ENCODE measurements at regions not wholly inside any gene's neighbourhood (a gene's known extent, or its start where the extent isn't known, plus 50 kb on each side); places are given as distances from the start of the nearest gene placed in this dataset.

DNA sequence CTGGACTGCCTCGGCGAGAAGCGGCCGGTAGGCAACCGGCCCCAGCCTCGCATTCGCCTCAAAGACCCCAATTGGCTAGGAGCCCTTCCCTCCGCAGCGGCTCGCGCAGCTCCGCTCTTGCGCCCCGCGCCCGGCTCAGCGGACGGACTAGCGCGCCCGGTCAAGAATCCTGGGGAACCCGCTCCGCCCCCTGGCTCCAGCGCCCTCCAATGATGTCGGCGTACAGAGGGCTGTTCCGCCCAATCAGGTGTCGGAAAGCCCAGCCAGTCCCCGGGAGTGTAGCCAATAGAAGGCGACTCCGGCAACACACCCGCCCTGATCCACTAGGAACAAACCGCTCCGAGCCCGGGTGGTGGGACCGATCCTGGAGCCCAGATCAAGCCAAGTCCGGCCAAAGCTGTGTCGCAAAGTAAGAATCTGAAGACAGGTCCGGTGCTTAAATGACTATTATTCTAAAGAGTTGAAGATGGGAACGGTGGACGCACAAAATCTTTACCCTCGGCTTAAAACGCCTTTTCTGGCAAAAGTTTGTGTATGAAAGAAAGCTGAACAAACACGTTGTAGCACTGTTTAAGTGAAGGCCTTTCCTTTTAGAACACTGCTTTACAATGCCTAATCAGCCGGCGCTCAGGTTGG is 132.2 kb downstream of the OGFRL1 start (continued):
- TF ChIP-seq ZNF792 (tag by site-specific recombination; IDR thresholded peaks at IDR 0.05) = no peak
- TF ChIP-seq ZNF518A (tag by site-specific recombination; conservative IDR thresholded peaks at IDR 0.05; ENCODE audit: low read depth) = 0 out of 2 replicates have a peak, but pooled peaks have one; percentile 21
- peak; percentile 79; the same call in 1 of the 2 replicates for TF ChIP-seq ZNF600 (tag by site-specific recombination; IDR thresholded peaks at IDR 0.05)
- peak; percentile 68 for TF ChIP-seq SP3 (tag by site-specific recombination; IDR thresholded peaks at IDR 0.05)
- no peak for TF ChIP-seq KLF7 (tag by site-specific recombination; IDR thresholded peaks at IDR 0.05; ENCODE audit: borderline replicate concordance)
- 0 out of 2 replicates have a peak, but pooled peaks have one; percentile 16 for TF ChIP-seq ZNF2 (tag by site-specific recombination; IDR thresholded peaks at IDR 0.05)
- TF ChIP-seq, protein P1, sequence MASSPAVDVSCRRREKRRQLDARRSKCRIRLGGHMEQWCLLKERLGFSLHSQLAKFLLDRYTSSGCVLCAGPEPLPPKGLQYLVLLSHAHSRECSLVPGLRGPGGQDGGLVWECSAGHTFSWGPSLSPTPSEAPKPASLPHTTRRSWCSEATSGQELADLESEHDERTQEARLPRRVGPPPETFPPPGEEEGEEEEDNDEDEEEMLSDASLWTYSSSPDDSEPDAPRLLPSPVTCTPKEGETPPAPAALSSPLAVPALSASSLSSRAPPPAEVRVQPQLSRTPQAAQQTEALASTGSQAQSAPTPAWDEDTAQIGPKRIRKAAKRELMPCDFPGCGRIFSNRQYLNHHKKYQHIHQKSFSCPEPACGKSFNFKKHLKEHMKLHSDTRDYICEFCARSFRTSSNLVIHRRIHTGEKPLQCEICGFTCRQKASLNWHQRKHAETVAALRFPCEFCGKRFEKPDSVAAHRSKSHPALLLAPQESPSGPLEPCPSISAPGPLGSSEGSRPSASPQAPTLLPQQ (tag by site-specific recombination; IDR thresholded peaks at IDR 0.05) = peak; percentile 63
- 0 out of 2 replicates have a peak, but pooled peaks have one; percentile 32 for TF ChIP-seq ZNF843 (tag by site-specific recombination; IDR thresholded peaks at IDR 0.05)
- peak; percentile 75; the same call in 1 of the 2 replicates for TF ChIP-seq ZEB2 (tag by site-specific recombination; IDR thresholded peaks at IDR 0.05)
- no peak for TF ChIP-seq ZNF560 (tag by site-specific recombination; IDR thresholded peaks at IDR 0.05; ENCODE audit: borderline replicate concordance)

GRCh38 chr6:71421611-71422010 is 133.0 kb downstream of the OGFRL1 start:
- H3K4me1 ChIP-seq (ENCODE audit: control insufficient read depth, insufficient read depth, low read length) = peaks cover 9% of the 10 kb centered on the region; the same call in 1 of the 2 replicates
- ChIA-PET POLR2A (interaction anchor here (2.1 kb wide), 1 partner anchor 14 kb away, joined by 11 read pairs; no protein-coding TSS in a partner anchor), CTCF (no interaction called here)
- peaks cover 0 to 7% of the 10 kb centered on the region in 2 experiments; a peak in 1 of 3 replicates for H3K36me3 ChIP-seq (ENCODE audit: control insufficient read depth in 2 of 2, insufficient read depth in 1 of 2, low read length in 2 of 2)
- no peaks in the 10 kb centered on the region for H3K9me3 ChIP-seq (ENCODE audit: control insufficient read depth, insufficient read depth, low read depth, low read length)
- no peak overlapping the region for H3K4me3 ChIP-seq (ENCODE audit: low read depth, low read length)
- TF ChIP-seq GLIS1 (tag by site-specific recombination; IDR thresholded peaks at IDR 0.05) (no peak), ZNF560 (tag by site-specific recombination; IDR thresholded peaks at IDR 0.05; ENCODE audit: borderline replicate concordance) (no peak), ZNF558 (tag by site-specific recombination; IDR thresholded peaks at IDR 0.05) (no peak), ZNF768 (tag by site-specific recombination; IDR thresholded peaks at IDR 0.05) (no peak), HOXC10 (CRISPR knock-in tag; IDR thresholded peaks at IDR 0.05) (no peak)
- TF ChIP-seq, protein P2, sequence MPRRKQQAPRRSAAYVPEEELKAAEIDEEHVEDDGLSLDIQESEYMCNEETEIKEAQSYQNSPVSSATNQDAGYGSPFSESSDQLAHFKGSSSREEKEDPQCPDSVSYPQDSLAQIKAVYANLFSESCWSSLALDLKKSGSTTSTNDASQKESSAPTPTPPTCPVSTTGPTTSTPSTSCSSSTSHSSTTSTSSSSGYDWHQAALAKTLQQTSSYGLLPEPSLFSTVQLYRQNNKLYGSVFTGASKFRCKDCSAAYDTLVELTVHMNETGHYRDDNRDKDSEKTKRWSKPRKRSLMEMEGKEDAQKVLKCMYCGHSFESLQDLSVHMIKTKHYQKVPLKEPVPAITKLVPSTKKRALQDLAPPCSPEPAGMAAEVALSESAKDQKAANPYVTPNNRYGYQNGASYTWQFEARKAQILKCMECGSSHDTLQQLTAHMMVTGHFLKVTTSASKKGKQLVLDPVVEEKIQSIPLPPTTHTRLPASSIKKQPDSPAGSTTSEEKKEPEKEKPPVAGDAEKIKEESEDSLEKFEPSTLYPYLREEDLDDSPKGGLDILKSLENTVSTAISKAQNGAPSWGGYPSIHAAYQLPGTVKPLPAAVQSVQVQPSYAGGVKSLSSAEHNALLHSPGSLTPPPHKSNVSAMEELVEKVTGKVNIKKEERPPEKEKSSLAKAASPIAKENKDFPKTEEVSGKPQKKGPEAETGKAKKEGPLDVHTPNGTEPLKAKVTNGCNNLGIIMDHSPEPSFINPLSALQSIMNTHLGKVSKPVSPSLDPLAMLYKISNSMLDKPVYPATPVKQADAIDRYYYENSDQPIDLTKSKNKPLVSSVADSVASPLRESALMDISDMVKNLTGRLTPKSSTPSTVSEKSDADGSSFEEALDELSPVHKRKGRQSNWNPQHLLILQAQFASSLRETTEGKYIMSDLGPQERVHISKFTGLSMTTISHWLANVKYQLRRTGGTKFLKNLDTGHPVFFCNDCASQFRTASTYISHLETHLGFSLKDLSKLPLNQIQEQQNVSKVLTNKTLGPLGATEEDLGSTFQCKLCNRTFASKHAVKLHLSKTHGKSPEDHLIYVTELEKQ (tag by site-specific recombination; IDR thresholded peaks at IDR 0.05; ENCODE audit: borderline replicate concordance) = no peak
- no peak overlapping the region for H3K27ac ChIP-seq (ENCODE audit: extremely low read depth, low read depth, low read length)
